Peyer's patch (tissue), 4 donors: ENCODE measurements at regions not wholly inside any gene's neighbourhood (a gene's known extent, or its start where the extent isn't known, plus 50 kb on each side); places are given as distances from the start of the nearest gene placed in this dataset.

Experiments used
- CTCF ChIP-seq, 6 experiments: fragments of 450-650 bp in 4 of 6; fragments of 200-600 bp in 2 of 6; sonication (generic) in 1 of 6; IDR thresholded peaks; one replicate each; pipeline ENCODE4 v1.5.1; 2017 to 2019; ENCODE audit warnings: antibody characterized with exemption in 6 of 6, mild to moderate bottlenecking in 3 of 6, moderate library complexity in 1 of 6
- POLR2A ChIP-seq, 2 donors: fragments of 450-650 bp; IDR thresholded peaks; one replicate each; pipeline ENCODE4 v1.5.1; 2017; ENCODE audit warnings: antibody characterized with exemption in 2 of 2, mild to moderate bottlenecking in 2 of 2, moderate library complexity in 2 of 2

- no peak for TF ChIP-seq POLR2A (IDR thresholded peaks at IDR 0.05)
- TF ChIP-seq CTCF (IDR thresholded peaks at IDR 0.05) = no peak
Measured at GRCh38 chr10:121222842-121223241, 371.7 kb downstream of the WDR11 start.
